PFSK-1 (cell line): ENCODE measurements at regions not wholly inside any gene's neighbourhood (a gene's known extent, or its start where the extent isn't known, plus 50 kb on each side); places are given as distances from the start of the nearest gene placed in this dataset.

Source experiments
- FOXP2 ChIP-seq: optimal IDR thresholded peaks from 2 replicates; pipeline ENCODE3; 2011; ENCODE audit warnings: borderline replicate concordance, control low read depth, inconsistent platforms; ENCODE audit not compliant: insufficient read depth; ENCODE audit errors: extremely low read length, extremely low read depth
- POLR2AphosphoS5 ChIP-seq: IDR thresholded peaks from 2 replicates; pipeline ENCODE4 v1.6.1; 2012; ENCODE audit warnings: low read depth, mild to moderate bottlenecking, control low read depth, low read length, moderate library complexity
- REST ChIP-seq, 2 experiments: IDR thresholded peaks; 2 replicates each; pipeline versions ENCODE4 v1.6.1 to v1.8.0; 2011 to 2012; ENCODE audit warnings: low read depth in 2 of 2, low read length in 2 of 2, control low read depth in 1 of 2, inconsistent platforms in 1 of 2, mild to moderate bottlenecking in 1 of 2, moderate library complexity in 1 of 2; ENCODE audit not compliant: insufficient read depth in 1 of 2
- SIN3A ChIP-seq: IDR thresholded peaks from 2 replicates; pipeline ENCODE4 v1.6.1; 2012; ENCODE audit warnings: mild to moderate bottlenecking, low read length, moderate library complexity, borderline replicate concordance; ENCODE audit not compliant: insufficient read depth
- TAF1 ChIP-seq: IDR thresholded peaks from 2 replicates; pipeline ENCODE4 v1.6.1; 2012; ENCODE audit warnings: low read length, control low read depth, borderline replicate concordance; ENCODE audit not compliant: insufficient read depth

- no peak for TF ChIP-seq POLR2AphosphoS5
- TF ChIP-seq TAF1 = no peak
- no peak for TF ChIP-seq FOXP2
- TF ChIP-seq SIN3A = no peak
- TF ChIP-seq REST (IDR thresholded peaks at IDR 0.05; ENCODE audit: insufficient read depth in 1 of 2, low read depth in 2 of 2, low read length in 2 of 2) = no peak
These were observed 169.5 kb downstream of the HS3ST3B1 start for GRCh38 chr17:14470417-14470816.

DNA sequence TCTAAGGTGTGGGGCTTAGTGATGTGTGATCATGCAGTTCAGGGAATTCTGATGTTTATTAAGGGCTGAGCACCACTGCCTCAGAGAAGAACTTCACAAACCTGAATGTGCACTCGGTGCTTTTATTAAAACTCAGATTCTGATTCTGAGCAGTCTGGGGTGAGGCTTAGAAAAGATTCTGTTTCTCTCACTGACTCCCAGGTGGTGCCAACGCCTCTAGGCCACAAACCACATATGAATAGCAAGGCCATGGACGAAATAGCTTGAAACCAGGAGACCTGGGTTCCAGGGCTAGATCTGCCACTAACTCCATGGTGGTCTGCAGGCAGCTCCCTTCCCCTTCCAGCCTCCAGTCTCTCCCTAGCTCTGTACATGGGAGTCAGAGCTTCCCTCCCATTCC, 169.1 kb downstream of the HS3ST3B1 start:
- TF ChIP-seq FOXP2 = no peak
- TF ChIP-seq POLR2AphosphoS5 = no peak
- TF ChIP-seq TAF1 = no peak
- no peak for TF ChIP-seq SIN3A
- no peak for TF ChIP-seq REST (IDR thresholded peaks at IDR 0.05; ENCODE audit: insufficient read depth in 1 of 2, low read depth in 2 of 2, low read length in 2 of 2)

GRCh38 chr17:14468858-14469257, 168.0 kb downstream of the HS3ST3B1 start:
- TF ChIP-seq REST (IDR thresholded peaks at IDR 0.05; ENCODE audit: insufficient read depth in 1 of 2, low read depth in 2 of 2, low read length in 2 of 2) (no peak), POLR2AphosphoS5 (no peak), FOXP2 (no peak), SIN3A (no peak), TAF1 (no peak)

DNA sequence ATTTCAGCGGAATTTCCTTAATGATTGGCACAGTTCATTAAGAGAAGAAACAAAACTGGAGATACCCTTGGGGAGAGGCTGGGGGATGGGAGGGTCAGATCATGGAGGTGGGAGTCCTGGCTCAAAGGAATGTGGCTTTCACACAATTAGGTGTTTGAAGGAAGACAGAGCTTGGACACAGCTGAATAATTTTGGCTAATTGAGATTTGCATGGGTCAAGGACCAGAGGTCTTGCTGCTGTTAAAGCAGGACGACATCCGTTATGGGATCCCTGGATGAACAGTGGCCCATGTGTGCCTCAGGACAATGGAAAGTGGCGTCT, 160.3 kb downstream of the HS3ST3B1 start:
- no peak for TF ChIP-seq FOXP2
- TF ChIP-seq POLR2AphosphoS5 = no peak
- TF ChIP-seq REST (IDR thresholded peaks at IDR 0.05; ENCODE audit: insufficient read depth in 1 of 2, low read depth in 2 of 2, low read length in 2 of 2) = no peak
- no peak for TF ChIP-seq SIN3A
- TF ChIP-seq TAF1 = no peak

GRCh38 chr17:14460516-14461226, 159.8 kb downstream of the HS3ST3B1 start:
- TF ChIP-seq REST (IDR thresholded peaks at IDR 0.05; ENCODE audit: insufficient read depth in 1 of 2, low read depth in 2 of 2, low read length in 2 of 2) = no peak
- TF ChIP-seq POLR2AphosphoS5 = no peak
- no peak for TF ChIP-seq TAF1
- TF ChIP-seq FOXP2 = no peak
- no peak for TF ChIP-seq SIN3A
